GM12878 (cell line): ENCODE measurements at regions not wholly inside any gene's neighbourhood (a gene's known extent, or its start where the extent isn't known, plus 50 kb on each side); places are given as distances from the start of the nearest gene placed in this dataset.

Source experiments
- ATAC-seq: fragments of 200-7000 bp; cut with Tn5 transposase; 3 replicates; pipeline ENCODE4 v1.9.1; 2020; ENCODE audit warnings: mild to moderate bottlenecking, moderate library complexity
- BruUV-seq: library from RNA; stranded (reverse); fragments of 400-500 nt; replicated peaks from 2 replicates; lab custom pipeline; 2021; lab: Mats Ljungman, UMichigan
- CTCF ChIA-PET: fragments of 300-600 bp; sonication (Branson Sonifier 250); formaldehyde crosslinking; extraction: SDS; loops from one replicate; lab custom pipeline; 2021; ENCODE audit warnings: inconsistent platforms; lab: Yijun Ruan, JAX
- POLR2A ChIA-PET: fragments of 350-600 bp; formaldehyde crosslinking; extraction: SDS; loops from one replicate; lab custom pipeline; 2021; ENCODE audit warnings: inconsistent platforms; lab: Charles Lee
- RAD21 ChIA-PET: fragments of 300-600 bp; sonication (Branson Sonifier 250); formaldehyde crosslinking; loops from one replicate; lab custom pipeline; 2023; ENCODE audit warnings: antibody characterized with exemption; ENCODE audit not compliant: unreplicated experiment; lab: Charles Lee
- SMC1A ChIA-PET: fragments of 300-600 bp; sonication (Branson Sonifier 250); formaldehyde crosslinking; loops from one replicate; lab custom pipeline; 2023; ENCODE audit not compliant: unreplicated experiment, uncharacterized antibody; lab: Charles Lee
- DNase-seq: peaks from one replicate; pipeline ENCODE4 v3.0.0-alpha.2; 2011; ENCODE audit warnings: low read depth, low spot score
- FAIRE-seq: peaks from 3 replicates; lab custom pipeline; 2011; peaks lifted over from hg19 to GRCh38; lab: Jason Lieb, UNC
- H2AFZ ChIP-seq: 2 replicates; pipeline ENCODE4 v1.6.0; 2011; ENCODE audit warnings: low read depth, low read length, control low read depth; ENCODE audit not compliant: control insufficient read depth
- H3K27ac ChIP-seq: 2 replicates; pipeline ENCODE4 v1.5.1; 2011; ENCODE audit warnings: control low read depth; ENCODE audit not compliant: control insufficient read depth, insufficient read depth
- H3K27me3 ChIP-seq, 2 experiments: replicated peaks in 1 of 2; 2 replicates each; pipeline versions ENCODE4 v1.6.0 to v1.6.1; 2011; ENCODE audit warnings: low read length in 1 of 2; ENCODE audit not compliant: control insufficient read depth in 2 of 2, insufficient read depth in 2 of 2
- H3K36me3 ChIP-seq, 2 experiments: 2 replicates each; pipeline ENCODE4 v1.5.1; 2011; ENCODE audit warnings: low read length in 1 of 2; ENCODE audit not compliant: control insufficient read depth in 2 of 2, insufficient read depth in 2 of 2
- H3K4me1 ChIP-seq: 2 replicates; pipeline ENCODE4 v1.6.1; 2011; ENCODE audit warnings: mild to moderate bottlenecking, low read length, moderate library complexity, mixed read lengths; ENCODE audit not compliant: control insufficient read depth, insufficient read depth
- H3K4me2 ChIP-seq: 2 replicates; pipeline ENCODE4 v1.6.0; 2011; ENCODE audit warnings: control low read depth; ENCODE audit not compliant: control insufficient read depth, insufficient read depth
- H3K4me3 ChIP-seq: fragments of 200-600 bp; sonication (generic); 2 replicates; pipeline ENCODE4 v1.5.1; 2016
- H3K79me2 ChIP-seq: 2 replicates; pipeline ENCODE4 v1.6.0; 2011; ENCODE audit warnings: low read length; ENCODE audit not compliant: control insufficient read depth, insufficient read depth
- H3K9ac ChIP-seq: 2 replicates; pipeline ENCODE4 v1.8.0; 2011; ENCODE audit warnings: low read length, control low read depth, mixed read lengths; ENCODE audit not compliant: control insufficient read depth, insufficient read depth
- H3K9me3 ChIP-seq: replicated peaks from 3 replicates; pipeline ENCODE4 v1.5.1; 2011; ENCODE audit warnings: mild to moderate bottlenecking, low read length; ENCODE audit not compliant: control insufficient read depth, insufficient read depth
- H4K20me1 ChIP-seq: 2 replicates; pipeline ENCODE4 v1.6.0; 2011; ENCODE audit not compliant: control insufficient read depth, insufficient read depth
- ETV6 ChIP-seq, 2 experiments: fragments of 450-650 bp in 1 of 2; IDR thresholded peaks in 1 of 2; conservative IDR thresholded peaks in 1 of 2; 2 replicates each; pipeline ENCODE4 v1.6.1; 2014; ENCODE audit warnings: antibody characterized with exemption in 1 of 2, borderline replicate concordance in 1 of 2, low read depth in 1 of 2, mild to moderate bottlenecking in 1 of 2, moderate library complexity in 1 of 2
- WGBS: methylation state at CpG from one replicate; pipeline ENCODE4 v1.1.6; 2016; ENCODE audit warnings: low lambda C conversion rate; ENCODE audit not compliant: insufficient replicate concordance, insufficient coverage; ENCODE audit errors: missing lambda C conversion rate; 5-methylcytosine and 5-hydroxymethylcytosine counted together
- in situ Hi-C: fragments of 300-500 bp; cut with MboI; formaldehyde crosslinking; loops from 9 replicates; pipeline ENCODE4 v1.14.3; 2018; ENCODE audit warnings: mixed read lengths
- intact Hi-C: fragments of 100-400 bp; cut with micrococcal nuclease; formaldehyde crosslinking; loops from one replicate; pipeline ENCODE4 v1.14.2; 2022; ENCODE audit not compliant: unreplicated experiment
- TF ChIP-seq, protein P1 (sequence below): fragments of 450-650 bp; IDR thresholded peaks from 2 replicates; pipeline ENCODE4 v1.6.1; 2018; ENCODE audit warnings: borderline replicate concordance, mild to moderate bottlenecking; ENCODE audit not compliant: partially characterized antibody
- TF ChIP-seq, protein P2 (sequence below): IDR thresholded peaks from 2 replicates; pipeline ENCODE4 v1.6.1; 2012; ENCODE audit warnings: improper control_type of control experiment, low read depth, low read length; ENCODE audit not compliant: insufficient replicate concordance
- TF ChIP-seq, protein P3 (sequence below): fragments of 450-650 bp; IDR thresholded peaks from 2 replicates; pipeline ENCODE4 v1.6.1; 2017; ENCODE audit warnings: mild to moderate bottlenecking, low read depth, inconsistent platforms; ENCODE audit not compliant: poor library complexity, severe bottlenecking

DNA sequence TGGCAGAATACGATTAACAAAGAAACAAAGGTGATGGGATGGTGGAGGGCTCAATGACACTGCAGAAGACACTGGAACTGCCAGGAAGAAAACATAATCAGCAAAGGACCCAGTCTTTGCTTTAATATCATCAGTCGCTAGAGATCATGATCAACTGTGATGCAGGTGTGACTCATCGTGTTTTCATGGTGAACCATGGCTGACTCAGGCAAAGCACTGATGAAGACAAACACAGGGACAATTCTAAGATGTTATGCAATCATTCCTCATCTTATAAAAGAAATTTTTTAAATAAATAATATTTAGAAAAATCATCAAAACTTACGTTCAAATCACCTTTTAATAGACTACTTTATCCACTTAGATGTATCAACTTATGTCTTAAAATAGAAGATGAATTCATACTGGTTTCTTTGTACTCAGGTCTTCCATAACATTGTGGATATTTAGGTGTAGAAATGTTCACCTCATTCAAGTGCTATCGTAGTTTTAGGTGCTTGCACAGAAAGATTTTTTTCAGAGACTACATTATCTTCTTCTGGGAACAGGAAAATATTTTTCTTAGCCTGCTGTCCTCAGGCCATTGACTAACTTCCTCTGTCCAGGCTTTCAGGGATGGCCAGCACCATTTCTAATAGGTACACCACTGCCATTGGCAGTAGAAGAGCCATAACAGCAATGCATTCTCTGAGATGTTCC is 673.4 kb upstream of the MEF2C start:
- no peaks in the 10 kb centered on the region for H3K36me3 ChIP-seq
- CTCF ChIA-PET, result no interaction called here
- FAIRE-seq (no peak), ATAC-seq (no peak), DNase-seq (no peak)
- no TSS peak for BruUV-seq
- in situ Hi-C loops, result no loop called here
- TF ChIP-seq, protein P1, sequence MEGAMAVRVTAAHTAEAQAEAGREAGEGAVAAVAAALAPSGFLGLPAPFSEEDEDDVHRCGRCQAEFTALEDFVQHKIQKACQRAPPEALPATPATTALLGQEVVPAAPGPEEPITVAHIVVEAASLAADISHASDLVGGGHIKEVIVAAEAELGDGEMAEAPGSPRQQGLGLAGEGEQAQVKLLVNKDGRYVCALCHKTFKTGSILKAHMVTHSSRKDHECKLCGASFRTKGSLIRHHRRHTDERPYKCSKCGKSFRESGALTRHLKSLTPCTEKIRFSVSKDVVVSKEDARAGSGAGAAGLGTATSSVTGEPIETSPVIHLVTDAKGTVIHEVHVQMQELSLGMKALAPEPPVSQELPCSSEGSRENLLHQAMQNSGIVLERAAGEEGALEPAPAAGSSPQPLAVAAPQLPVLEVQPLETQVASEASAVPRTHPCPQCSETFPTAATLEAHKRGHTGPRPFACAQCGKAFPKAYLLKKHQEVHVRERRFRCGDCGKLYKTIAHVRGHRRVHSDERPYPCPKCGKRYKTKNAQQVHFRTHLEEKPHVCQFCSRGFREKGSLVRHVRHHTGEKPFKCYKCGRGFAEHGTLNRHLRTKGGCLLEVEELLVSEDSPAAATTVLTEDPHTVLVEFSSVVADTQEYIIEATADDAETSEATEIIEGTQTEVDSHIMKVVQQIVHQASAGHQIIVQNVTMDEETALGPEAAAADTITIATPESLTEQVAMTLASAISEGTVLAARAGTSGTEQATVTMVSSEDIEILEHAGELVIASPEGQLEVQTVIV, result no peak
- TF ChIP-seq, protein P2, sequence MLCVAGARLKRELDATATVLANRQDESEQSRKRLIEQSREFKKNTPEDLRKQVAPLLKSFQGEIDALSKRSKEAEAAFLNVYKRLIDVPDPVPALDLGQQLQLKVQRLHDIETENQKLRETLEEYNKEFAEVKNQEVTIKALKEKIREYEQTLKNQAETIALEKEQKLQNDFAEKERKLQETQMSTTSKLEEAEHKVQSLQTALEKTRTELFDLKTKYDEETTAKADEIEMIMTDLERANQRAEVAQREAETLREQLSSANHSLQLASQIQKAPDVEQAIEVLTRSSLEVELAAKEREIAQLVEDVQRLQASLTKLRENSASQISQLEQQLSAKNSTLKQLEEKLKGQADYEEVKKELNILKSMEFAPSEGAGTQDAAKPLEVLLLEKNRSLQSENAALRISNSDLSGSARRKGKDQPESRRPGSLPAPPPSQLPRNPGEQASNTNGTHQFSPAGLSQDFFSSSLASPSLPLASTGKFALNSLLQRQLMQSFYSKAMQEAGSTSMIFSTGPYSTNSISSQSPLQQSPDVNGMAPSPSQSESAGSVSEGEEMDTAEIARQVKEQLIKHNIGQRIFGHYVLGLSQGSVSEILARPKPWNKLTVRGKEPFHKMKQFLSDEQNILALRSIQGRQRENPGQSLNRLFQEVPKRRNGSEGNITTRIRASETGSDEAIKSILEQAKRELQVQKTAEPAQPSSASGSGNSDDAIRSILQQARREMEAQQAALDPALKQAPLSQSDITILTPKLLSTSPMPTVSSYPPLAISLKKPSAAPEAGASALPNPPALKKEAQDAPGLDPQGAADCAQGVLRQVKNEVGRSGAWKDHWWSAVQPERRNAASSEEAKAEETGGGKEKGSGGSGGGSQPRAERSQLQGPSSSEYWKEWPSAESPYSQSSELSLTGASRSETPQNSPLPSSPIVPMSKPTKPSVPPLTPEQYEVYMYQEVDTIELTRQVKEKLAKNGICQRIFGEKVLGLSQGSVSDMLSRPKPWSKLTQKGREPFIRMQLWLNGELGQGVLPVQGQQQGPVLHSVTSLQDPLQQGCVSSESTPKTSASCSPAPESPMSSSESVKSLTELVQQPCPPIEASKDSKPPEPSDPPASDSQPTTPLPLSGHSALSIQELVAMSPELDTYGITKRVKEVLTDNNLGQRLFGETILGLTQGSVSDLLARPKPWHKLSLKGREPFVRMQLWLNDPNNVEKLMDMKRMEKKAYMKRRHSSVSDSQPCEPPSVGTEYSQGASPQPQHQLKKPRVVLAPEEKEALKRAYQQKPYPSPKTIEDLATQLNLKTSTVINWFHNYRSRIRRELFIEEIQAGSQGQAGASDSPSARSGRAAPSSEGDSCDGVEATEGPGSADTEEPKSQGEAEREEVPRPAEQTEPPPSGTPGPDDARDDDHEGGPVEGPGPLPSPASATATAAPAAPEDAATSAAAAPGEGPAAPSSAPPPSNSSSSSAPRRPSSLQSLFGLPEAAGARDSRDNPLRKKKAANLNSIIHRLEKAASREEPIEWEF, result no peak
- TF ChIP-seq, protein P3, sequence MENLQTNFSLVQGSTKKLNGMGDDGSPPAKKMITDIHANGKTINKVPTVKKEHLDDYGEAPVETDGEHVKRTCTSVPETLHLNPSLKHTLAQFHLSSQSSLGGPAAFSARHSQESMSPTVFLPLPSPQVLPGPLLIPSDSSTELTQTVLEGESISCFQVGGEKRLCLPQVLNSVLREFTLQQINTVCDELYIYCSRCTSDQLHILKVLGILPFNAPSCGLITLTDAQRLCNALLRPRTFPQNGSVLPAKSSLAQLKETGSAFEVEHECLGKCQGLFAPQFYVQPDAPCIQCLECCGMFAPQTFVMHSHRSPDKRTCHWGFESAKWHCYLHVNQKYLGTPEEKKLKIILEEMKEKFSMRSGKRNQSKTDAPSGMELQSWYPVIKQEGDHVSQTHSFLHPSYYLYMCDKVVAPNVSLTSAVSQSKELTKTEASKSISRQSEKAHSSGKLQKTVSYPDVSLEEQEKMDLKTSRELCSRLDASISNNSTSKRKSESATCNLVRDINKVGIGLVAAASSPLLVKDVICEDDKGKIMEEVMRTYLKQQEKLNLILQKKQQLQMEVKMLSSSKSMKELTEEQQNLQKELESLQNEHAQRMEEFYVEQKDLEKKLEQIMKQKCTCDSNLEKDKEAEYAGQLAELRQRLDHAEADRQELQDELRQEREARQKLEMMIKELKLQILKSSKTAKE, result no peak
- TF ChIP-seq ETV6 (conservative IDR thresholded peaks at IDR 0.05 in 1 of 2, IDR thresholded peaks at IDR 0.05 in 1 of 2; ENCODE audit: borderline replicate concordance in 1 of 2, low read depth in 1 of 2), result no peak
- H3K27me3 ChIP-seq, result no peaks in the 10 kb centered on the region
- H3K9me3 ChIP-seq, result no peaks in the 10 kb centered on the region
- no peak overlapping the region for H2AFZ ChIP-seq
- H3K4me2 ChIP-seq, result no peak overlapping the region
- POLR2A ChIA-PET, result no interaction called here
- no peak overlapping the region for H3K27ac ChIP-seq
- H4K20me1 ChIP-seq, result no peaks in the 10 kb centered on the region
- no peak overlapping the region for H3K9ac ChIP-seq
- intact Hi-C loops, result no loop called here
- SMC1A ChIA-PET, result no interaction called here
- no peak overlapping the region for H3K4me3 ChIP-seq
- no peaks in the 10 kb centered on the region for H3K79me2 ChIP-seq
- no peaks in the 10 kb centered on the region for H3K4me1 ChIP-seq
- 78% methylated on average over 5 of the region's 5 CpGs for WGBS
- RAD21 ChIA-PET, result no interaction called here
